HG03520 (cell line): ENCODE measurements at regions not wholly inside any gene's neighbourhood (a gene's known extent, or its start where the extent isn't known, plus 50 kb on each side); places are given as distances from the start of the nearest gene placed in this dataset.

Source experiments
- ATAC-seq: cut with Tn5 transposase; IDR thresholded peaks from one replicate; pipeline ENCODE4 v1.9.1; 2021; ENCODE audit warnings: mild to moderate bottlenecking, moderate library complexity; ENCODE audit not compliant: unreplicated experiment

DNA sequence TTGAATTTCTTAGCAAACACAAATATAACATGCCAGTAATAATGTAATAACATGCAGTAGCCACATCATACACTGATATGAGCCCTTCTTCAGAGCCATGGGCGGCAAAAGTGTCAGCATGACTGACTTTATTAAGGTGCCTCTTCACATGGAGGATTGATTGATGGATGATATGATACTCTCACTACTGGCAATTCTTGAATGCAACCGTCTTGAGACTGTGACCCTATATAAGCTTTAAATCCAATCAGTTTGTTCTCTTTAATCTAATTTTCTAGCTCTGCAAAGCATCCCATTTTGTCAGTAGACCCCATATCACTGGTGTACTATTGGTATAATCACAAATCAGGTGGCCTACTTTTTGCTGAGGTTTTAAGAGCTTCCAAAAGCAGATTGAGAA lies 463.7 kb upstream of the ROBO2 start:
- no peak for ATAC-seq

DNA sequence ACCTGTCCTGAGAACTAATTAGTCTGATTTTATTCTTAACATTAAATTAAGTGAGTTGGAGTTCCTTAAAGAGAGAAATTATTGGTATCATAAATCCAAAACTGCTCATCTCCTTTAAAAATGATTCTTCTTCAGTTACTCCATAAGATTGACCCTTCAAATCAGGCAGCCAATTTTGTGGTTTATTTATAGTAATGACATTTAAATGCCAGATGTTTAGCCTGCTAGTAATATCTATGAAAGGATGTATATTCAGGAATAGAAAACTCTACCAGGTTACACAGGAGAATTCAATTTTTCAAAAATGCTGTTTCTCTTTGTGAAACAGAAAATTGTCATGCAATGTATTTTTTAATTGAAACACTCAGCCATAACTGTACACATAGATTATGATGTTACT lies 457.8 kb upstream of the ROBO2 start:
- no peak for ATAC-seq

DNA sequence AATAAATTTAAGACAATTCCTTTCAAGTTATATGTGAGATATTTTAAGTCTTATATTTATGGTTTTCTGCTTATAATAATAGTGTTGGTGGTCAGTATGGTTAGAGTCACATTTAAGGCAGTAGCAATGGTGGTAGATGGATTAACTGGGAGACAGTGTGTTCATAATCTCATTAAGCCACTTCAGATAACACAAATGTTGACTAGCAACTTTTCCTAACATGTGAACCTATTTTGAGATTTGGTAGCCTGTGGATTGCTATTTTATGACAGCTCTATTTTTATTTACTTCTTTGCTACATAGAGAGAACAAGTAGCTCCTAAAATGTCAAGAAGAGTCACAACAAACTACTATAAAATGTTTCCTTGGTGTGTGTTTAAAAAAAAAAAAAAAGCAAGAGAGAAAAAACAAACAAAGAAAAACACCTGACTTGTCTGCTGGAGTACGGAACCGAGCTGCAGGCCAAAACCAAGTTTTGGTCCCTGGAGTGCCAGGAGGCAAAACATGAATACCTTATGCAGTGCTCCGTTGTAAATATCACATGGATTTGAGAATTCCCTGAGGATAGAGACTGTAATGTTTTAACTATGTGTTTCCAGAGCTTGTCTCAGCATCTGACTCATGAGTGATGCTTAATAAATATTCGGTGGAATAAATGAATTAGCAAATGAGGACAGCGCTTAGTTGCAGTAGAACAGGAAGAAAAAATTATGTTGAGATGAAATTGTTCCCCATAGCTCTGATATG lies 457.1 kb upstream of the ROBO2 start:
- no peak for ATAC-seq

DNA sequence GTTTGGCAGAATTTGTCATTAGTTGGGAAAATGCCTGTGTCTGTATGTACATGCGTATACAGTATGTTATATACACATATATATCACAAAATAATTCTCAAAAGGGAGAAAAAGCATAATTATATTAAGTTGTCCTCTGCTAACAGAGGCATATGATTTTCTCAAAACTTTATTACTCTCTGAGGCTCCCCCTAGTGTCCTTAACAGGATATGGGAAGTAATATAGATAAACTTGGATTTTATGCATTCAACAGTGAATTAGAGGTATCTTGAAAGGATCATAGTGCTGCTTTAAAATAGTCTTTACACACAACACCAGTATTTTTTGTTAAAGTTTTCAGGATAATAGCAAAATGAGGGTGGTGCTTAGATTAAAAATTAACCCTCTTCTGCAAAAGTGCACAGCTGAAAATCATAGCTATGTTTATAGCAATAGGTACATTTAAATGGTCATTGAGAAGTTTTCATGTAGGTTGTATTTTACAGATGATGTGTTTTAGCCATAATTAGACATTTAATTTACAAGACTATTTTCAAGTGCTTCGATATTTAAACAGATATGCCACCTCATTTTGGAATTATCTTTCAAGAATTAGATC lies 454.0 kb upstream of the ROBO2 start:
- no peak for ATAC-seq

DNA sequence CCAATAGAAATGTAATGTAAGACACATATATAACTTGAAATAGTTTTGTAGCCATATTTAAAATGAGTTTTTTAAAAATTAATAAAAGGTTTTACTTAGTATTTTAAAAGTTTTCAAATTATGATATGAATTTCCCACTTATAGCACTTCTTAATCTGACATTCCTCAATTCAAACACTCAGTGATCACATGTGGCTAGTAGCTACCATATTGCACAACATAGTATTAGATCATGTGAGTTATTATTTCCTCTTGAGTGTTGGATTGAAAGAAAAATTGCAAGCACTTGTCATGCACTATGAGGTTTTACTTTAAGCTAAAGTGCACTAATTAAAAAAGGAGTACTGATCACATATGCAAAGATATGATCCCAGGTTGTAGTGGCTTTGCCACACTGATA lies 453.4 kb upstream of the ROBO2 start:
- ATAC-seq = no peak

DNA sequence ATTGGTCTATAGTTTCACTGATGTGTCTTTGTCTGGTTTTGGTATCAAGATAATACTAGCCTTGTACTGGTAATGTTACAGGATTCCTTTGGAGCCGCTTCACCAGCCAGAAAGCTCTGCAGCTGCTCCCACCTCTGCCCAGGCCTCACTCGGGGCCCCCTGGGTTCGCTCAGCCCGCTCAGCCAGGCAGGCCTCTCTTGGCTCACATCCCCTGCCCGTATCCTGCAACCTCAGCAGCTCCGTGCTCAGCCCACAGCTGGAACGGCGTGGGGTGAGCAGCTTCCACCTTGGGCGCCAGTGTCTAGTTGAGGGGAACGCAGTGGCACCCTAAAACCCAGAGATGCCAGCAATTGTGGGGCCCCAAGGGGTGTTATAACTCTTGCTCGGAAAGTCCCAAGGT lies 429.7 kb upstream of the ROBO2 start:
- no peak for ATAC-seq

DNA sequence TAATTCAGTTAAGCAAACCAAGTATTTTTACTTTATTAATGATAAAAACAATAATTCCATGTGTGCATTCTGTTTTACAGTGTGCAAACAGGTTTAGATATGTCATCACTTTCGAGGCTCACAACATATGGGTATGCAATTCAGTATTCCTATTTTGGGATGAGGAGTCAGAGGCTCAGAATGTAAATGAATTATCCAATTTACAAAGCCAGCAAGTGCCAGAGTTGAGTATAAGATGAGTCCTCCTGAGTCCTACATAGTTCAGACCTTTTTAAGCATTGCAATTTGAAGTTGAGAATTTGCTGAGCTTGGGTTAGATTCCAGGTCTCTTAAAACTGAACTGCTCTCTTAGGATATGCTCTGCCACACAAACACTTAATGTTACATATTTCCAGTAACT lies 424.2 kb upstream of the ROBO2 start:
- no peak for ATAC-seq

DNA sequence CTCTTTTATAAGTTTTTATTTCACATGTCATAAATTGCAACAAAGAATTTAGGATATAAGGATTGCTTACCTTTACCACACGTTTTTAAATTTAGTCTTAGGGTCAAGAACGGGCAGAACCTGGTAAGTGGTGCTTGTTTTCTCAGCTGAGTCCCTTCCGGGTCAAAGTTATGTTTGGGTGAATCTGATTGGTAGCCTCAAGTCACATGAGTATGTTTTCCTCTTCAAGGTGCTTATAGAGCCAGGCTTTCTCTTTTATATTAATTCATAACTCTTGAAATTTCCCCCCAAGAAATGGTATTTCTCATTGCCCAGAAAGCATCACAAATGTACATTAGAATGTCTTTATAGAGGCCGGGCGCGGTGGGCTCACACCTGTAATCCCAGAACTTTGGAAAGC lies 415.7 kb upstream of the ROBO2 start:
- no peak for ATAC-seq

DNA sequence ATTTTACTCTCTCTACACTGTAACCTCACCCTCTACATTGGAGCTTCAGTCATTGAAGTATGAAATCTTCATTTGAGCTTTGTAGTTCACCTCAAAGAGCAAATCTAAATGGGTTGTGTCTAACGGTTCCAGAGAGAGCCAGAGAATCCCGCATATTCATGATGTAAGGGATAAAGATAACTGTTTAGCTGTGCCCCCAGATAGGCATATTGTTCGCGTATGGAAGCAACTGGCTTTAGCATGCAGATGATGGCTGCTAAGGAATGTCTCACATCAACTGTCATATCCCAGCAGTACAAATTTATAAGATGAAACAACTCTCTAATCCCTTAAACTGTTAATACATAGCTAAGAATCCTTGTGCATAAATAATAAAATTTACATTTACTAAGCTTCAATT lies 412.7 kb upstream of the ROBO2 start:
- no peak for ATAC-seq

DNA sequence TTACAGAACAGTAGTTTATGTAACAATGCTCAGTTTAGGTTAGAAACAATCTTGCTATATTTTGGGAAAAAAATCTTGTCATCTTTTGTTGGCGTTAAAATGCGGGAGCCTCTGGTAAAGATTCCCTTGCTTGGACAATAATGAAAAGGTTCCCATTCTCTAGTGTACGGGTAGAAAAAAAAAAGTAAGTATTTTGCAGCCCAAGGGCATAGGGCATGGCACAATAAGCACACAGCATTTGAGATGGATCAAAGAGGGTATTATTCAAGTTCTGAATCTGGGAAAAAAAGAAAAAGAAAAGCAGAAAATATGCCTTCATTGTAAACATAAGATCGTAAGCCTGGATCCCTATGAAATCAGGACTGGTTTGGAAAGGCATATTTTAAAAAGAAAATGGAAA lies 408.6 kb upstream of the ROBO2 start:
- ATAC-seq = no peak

DNA sequence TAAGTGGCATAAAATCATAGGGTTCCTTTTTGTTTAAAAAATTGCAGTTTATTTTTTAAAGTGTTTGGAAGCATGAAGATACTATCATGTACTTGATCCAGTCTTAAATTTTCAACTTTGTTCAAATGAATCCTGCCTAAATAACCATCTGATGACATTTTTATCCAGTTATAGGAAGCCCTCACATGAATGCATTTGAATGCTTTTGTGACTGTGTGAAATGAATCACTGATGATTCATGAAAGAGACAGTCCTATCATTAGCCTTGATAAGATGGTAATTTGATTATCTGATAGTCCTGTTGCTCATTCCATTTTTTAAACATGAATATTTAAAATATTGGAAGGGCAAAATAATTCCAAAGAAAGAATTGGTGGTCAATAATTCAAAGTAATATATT lies 401.9 kb upstream of the ROBO2 start:
- no peak for ATAC-seq

DNA sequence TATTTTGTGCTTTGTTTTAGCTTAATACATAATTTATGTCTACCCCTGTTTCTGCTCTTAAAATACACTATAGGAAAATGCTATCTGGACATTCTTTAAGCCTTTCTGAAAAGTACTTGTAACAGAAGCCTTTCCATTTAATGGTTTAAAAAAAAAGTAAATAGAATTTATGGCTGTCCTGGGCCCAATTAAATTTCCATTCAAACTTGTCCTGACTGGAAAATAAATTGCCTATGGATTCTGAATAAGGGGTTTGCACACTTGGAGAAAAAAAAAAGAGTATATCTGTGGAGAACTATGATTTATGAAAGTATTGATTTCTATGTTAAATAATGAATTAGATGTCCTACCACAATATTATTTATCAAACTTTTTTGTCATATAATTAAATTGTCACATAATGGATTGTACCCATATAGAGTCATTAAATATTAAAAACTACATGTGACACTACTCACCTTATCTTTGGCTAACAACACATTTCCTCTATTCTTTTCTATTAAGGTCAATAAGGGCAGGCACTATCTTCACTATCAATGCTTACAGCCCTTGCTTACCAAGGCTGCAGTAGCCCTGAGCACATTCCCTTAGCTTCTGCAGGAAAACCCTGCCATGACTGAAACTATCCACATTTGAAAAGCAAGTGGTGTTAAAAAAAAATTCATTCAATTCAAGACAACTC lies 396.1 kb upstream of the ROBO2 start:
- no peak for ATAC-seq

DNA sequence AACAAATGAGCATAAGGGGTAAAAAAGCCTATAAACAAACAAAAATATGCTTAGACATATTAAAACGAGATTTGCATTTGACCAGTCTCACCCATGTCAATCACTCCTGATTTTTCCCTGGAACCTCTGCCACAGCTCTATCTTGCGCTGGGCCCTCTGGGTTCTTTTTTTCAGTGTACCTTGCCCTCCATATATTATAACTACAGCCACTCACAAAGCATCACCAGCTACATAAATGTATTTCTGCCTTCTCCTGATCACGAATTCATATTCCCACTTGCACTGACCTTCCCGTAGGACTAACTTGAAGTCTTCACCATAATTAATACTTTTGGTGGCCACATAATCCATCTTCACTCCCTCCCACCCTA lies 395.6 kb upstream of the ROBO2 start:
- ATAC-seq = no peak

DNA sequence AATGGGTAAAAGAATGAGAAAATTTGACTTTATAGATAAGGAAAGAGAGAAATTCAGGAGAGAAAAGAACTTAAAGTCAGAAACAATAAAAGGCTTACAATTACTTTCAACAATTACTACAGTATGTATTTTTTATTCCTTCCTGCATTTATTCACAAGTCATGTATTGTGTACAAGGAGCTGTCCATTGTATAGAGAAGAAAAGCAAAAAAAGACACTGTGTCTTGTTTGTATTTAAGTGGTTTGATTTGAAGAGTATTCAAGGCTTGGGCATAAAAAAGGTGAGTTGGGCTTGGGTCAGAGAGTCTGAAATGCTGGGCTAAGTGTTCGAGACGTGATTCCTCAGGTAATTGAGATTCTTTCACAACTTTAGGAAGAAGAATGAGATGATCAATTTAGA lies 394.2 kb upstream of the ROBO2 start:
- ATAC-seq = no peak

DNA sequence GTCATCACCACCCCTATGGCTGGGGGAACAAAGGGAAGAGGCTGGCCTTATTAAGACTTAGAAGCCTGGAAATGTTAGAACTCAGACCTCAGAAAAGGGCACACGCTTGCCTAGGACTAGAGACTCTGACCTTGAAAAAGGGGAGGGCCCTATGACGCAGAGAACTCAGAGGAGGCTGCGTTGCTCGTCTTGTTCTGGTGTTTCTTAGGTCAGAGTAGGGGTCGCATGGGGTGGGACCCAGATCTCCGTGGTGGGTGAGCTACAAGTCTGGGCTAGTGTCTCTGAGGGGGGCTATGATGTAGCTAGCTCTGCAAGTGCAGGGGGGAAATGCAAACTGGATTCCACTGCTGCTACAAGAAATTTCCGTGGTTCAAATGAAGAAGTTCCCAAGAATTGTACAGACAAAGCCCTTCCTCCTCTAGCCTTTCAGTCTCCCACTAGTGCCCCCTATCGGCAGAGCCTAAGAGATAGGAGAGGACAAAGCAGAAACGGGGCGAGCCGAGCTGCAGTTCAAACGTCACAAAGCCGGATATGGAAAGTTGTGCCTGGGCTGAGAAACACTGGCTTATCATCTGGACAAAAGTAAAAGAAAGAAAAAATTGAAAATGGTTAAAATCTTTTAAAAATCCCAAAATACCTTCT lies 392.9 kb upstream of the ROBO2 start:
- no peak for ATAC-seq

DNA sequence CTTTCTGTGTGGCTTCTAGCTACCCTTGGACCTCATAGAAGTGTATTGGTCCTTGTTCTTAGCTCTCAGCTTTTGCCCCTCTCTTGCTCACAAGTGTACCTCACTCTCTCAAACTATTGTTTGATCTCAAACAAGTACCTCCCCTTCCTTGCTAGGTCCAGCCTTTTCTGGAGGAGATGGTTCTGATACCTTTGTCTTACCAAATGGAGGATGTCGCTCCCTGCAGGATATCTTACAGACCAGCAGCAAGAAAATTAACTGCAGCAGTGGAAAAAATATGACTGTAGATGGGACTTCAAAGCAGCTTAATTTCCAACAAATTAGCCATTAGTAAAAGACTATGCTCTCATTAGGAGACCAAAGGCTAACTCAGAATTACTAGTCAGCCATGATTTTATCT lies 388.1 kb upstream of the ROBO2 start:
- no peak for ATAC-seq

DNA sequence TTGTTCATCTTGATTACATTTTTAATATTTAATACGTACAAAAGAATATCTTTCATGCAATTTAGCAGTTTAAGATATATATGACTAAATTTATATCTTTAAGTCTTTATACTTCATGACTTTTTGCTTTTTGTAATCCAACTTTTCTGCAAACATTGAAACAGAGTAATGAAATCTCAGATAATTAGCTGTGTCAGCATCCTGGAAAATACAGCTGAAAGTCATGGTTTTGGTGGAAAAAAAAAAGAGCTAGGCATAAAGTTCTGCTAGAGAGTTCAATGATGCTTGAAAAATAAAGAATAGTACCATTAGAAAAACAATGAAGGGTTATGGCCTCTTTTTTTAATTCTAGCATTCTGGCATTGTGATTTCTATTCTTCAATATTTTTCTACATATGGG lies 387.4 kb upstream of the ROBO2 start:
- ATAC-seq = no peak

DNA sequence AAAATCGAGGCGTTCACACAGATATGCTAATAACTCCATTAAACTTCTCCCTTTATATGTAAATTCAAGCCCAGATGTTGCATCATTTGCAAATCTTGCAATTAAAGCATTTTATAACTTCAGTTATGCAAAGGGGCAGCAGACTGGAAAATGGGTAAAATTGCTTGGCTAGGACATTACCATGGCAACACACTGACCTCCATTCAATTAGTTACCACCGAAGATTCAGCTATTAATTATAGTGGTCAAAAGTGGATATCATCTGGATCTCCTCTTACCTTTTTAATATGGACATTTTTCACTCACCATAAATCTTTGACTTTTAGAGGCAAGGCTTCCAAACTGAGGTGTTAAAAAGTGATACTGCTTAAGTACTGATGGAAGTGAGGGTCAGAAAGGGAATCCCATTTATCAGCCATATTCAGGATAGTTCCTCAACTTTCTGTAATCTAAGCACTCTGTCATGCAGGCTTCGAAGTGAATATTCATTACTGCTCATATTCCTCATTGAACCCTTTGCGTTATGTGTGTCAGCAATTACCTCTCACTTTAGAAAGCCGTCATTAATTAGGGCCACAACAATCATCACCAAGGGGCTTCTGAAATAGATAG lies 386.2 kb upstream of the ROBO2 start:
- ATAC-seq = no peak

DNA sequence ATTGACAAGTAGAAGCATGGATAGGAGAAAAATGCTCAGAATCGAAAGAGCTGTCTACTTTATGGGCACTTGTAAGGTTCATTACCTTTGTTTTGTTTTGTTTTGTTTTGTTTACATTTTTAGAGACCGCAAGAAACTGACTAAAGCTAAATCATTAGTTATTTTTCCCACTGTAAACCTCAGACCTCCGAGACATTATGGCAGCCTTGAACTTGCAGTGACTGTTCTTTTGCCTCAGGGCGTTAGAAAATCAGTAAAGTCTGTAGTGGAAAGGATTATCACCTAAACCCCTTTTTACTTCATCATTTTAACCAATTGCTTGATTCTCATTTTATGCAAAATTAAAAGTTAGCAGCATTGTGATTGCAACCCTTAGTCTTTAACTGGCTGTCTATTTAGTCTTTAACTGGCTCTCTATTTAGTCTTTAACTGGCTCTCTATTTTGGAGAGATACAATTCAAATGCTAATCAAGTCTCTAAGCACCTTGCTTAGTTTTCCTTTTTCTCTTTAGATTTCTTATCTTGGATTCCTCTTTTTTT lies 383.3 kb upstream of the ROBO2 start:
- ATAC-seq = no peak

DNA sequence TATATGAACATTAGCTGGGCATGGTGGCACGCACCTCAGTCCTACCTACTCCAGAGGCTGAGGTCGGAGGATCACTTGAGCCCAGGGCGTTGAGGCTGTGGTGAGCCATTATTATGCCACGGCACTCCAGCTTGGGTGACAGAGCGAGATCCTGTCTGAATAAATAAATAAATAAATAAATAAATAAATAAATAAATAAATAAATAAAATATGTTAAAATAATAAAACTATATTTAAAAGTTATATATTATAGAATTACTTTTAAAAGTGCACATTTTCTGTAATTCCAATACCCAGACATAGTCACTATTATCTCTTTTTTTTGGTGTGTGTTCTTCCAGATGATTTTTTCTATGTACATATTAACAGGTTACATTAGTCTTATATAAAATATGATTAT lies 382.0 kb upstream of the ROBO2 start:
- ATAC-seq = no peak

DNA sequence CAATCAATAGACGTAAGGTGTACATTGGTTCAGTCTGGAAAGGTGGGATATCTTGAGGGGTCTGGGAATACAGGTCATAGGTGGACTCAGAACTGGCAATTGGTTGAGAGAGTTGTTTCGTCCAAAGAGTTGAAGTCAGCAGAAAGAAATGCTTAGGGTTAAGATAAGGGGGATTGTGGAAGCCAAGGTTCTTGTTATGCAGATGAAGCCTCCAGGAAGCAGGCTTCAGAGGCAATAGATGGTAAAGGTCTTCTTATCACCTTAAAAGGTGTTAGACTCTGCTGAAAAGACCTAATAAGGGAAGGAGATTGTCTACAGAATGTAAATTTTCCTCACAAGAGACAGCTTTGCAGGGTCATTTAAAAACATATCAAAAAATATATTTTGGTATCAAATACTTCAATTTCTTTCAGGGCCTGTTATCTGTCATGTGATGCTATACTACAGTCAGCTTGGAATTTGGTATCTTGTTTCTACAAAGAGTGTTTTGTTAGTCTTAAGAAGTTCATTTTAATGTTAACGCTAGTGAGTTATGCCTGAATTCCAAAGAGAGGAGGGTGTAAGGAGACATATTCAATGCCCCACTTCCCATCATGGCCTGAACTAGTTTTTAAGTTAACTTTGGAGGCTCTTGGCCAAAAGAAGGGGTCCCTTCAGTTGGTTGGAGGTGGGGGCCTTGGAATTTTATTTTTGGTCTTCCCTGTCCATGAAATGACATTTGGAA lies 378.2 kb upstream of the ROBO2 start:
- no peak for ATAC-seq
